Spinal cord (tissue), 9 donors: ENCODE measurements at regions not wholly inside any gene's neighbourhood (a gene's known extent, or its start where the extent isn't known, plus 50 kb on each side); places are given as distances from the start of the nearest gene placed in this dataset.

Source experiments
- DNase-seq, 6 donors: peaks; one replicate each; pipeline versions ENCODE4 v3.0.0 to v3.0.0-alpha.2; 2013 to 2015; ENCODE audit warnings: low spot score in 6 of 6, low read depth in 4 of 6
- H3K27ac ChIP-seq: one replicate; pipeline ENCODE4 v1.5.1; 2013; ENCODE audit warnings: low read depth, low read length, control low read depth
- H3K27me3 ChIP-seq: one replicate; pipeline ENCODE4 v1.6.1; 2013; ENCODE audit warnings: low read length; ENCODE audit not compliant: control insufficient read depth, insufficient read depth
- H3K36me3 ChIP-seq: one replicate; pipeline ENCODE4 v1.6.1; 2013; ENCODE audit warnings: low read length; ENCODE audit not compliant: control insufficient read depth, insufficient read depth
- H3K4me1 ChIP-seq: one replicate; pipeline ENCODE4 v1.6.1; 2013; ENCODE audit warnings: low read length; ENCODE audit not compliant: control insufficient read depth, insufficient read depth
- H3K4me3 ChIP-seq: one replicate; pipeline ENCODE4 v1.5.1; 2013; ENCODE audit warnings: low read depth, low read length, control low read depth
- H3K9me3 ChIP-seq: one replicate; pipeline ENCODE4 v1.6.1; 2013; ENCODE audit warnings: low read length; ENCODE audit not compliant: control insufficient read depth, insufficient read depth
- WGBS: methylation state at CpG from one replicate; pipeline ENCODE4 v1.1.5; 2013; ENCODE audit warnings: missing lambda C conversion rate; ENCODE audit not compliant: insufficient coverage; 5-methylcytosine and 5-hydroxymethylcytosine counted together
- donor health status: healthy.

DNA sequence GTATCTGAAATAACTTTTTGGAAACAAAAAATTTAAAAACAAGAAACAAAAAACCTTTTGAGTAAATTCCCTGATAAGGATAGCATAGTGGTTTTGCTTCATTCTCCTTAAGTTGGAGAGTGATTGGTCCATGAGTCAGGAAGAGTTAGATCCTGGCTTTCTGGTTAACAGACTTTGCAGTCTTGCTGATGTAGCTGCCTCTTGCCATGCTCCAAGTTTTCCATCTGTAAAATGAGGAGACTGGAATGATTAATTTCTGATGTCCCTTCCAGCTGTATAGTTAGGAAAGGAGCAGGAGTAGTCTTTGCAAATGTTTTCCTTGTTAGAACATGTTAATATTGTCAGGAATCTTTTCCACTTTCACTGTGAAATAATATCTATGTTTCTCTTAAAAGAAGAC is 266.6 kb downstream of the DNAJB9 start:
- H3K36me3 ChIP-seq: no peaks in the 10 kb centered on the region
- H3K27ac ChIP-seq: no peak overlapping the region
- H3K4me1 ChIP-seq: no peaks in the 10 kb centered on the region
- H3K9me3 ChIP-seq: no peaks in the 10 kb centered on the region
- no peak overlapping the region for H3K4me3 ChIP-seq
- DNase-seq: peak in 1 of 6 donors; percentile 32
- no peaks in the 10 kb centered on the region for H3K27me3 ChIP-seq

GRCh38 chr7:108838198-108838597 is 268.5 kb downstream of the DNAJB9 start:
- WGBS: 34% methylated on average over 2 of the region's 4 CpGs
- Histone ChIP-seq H3K27ac (no peak overlapping the region), H3K27me3 (no peaks in the 10 kb centered on the region), H3K9me3 (no peaks in the 10 kb centered on the region), H3K4me1 (no peaks in the 10 kb centered on the region), H3K36me3 (no peaks in the 10 kb centered on the region), H3K4me3 (no peak overlapping the region)
- peak in 2 of 6 donors; percentile 71 to 83 for DNase-seq

- peak in 1 of 6 donors; percentile 40 for DNase-seq
These were observed 269.4 kb downstream of the DNAJB9 start for GRCh38 chr7:108839076-108839475.

DNA sequence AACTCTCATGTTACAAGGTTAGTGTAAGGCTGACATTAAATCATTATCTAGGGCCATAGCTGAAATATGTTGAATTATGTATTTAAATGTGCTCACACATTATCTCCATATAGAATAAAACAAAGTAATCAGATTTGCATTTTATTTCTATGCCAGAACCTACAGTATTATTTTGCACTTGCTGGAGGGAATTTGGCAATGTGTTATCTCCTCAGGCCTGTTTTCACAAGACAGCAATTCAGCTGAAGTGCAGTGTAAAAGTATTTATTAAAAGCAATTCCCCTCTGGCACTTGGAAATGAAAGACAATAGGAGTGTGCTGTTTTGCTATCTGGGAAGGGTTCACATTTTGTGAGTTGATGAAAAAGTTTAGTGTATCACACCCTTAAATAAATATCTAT is 276.3 kb downstream of the DNAJB9 start:
- peak in 2 of 6 donors; percentile 31 for DNase-seq
- no peak overlapping the region for H3K27ac ChIP-seq
- no peak overlapping the region for H3K4me3 ChIP-seq
- peaks cover 3% of the 10 kb centered on the region for H3K4me1 ChIP-seq
- no peaks in the 10 kb centered on the region for H3K36me3 ChIP-seq
- H3K9me3 ChIP-seq: no peaks in the 10 kb centered on the region
- H3K27me3 ChIP-seq: no peaks in the 10 kb centered on the region

More at GRCh38 chr7:108839076-108839475, 269.4 kb downstream of the DNAJB9 start:
- Histone ChIP-seq H3K4me3 (no peak overlapping the region), H3K9me3 (no peaks in the 10 kb centered on the region), H3K27me3 (no peaks in the 10 kb centered on the region), H3K36me3 (no peaks in the 10 kb centered on the region), H3K27ac (no peak overlapping the region), H3K4me1 (no peaks in the 10 kb centered on the region)
- 0% methylated on average over 1 of the region's 3 CpGs for WGBS

GRCh38 chr7:108846471-108846870 is 276.8 kb downstream of the DNAJB9 start:
- WGBS: 91% methylated on average over 7 of the region's 7 CpGs
- no peaks in the 10 kb centered on the region for H3K36me3 ChIP-seq
- H3K4me1 ChIP-seq: peaks cover 3% of the 10 kb centered on the region
- H3K9me3 ChIP-seq: no peaks in the 10 kb centered on the region
- H3K27me3 ChIP-seq: no peaks in the 10 kb centered on the region
- H3K4me3 ChIP-seq: no peak overlapping the region
- DNase-seq: no peak
- no peak overlapping the region for H3K27ac ChIP-seq

DNA sequence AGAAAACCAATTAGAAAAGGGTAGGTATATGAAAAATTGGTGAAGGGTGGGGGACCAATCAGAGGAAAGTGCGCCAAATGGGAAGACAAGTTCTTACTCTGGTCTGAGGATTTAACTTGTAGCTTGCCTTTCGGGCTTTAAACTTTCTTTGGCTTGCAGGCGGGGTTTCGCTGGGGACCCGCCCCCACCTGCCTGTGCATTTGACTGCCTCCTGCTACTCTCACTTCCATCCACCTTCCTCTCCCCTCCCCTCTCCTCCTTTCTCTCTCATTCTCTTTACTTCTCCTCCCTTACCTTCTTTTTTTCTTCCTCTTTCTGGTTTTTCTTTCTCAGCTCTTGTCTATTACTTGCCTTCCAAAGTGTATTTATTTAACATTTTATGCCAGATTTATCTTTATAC is 278.8 kb downstream of the DNAJB9 start:
- no peak overlapping the region for H3K4me3 ChIP-seq
- DNase-seq: no peak
- 91% methylated on average over 4 of the region's 5 CpGs for WGBS

DNA sequence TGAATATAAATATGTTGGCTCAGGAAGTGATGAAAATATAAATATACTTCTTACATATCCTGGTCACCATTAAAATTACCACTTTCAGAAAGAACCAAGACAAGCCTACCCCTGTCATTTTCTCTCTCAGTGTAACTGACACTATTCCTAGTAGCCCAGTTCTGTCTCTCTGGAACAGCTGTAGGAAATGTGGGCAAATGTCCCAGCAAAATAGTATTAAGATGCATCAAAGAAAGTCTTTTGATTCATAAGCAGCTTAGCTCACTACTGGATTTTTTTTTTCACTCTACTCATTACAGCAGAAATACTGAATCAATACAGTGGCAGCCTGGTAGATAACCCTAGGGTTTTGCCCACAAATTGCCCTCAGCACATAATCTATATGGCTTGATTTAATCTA is 290.9 kb downstream of the DNAJB9 start:
- Histone ChIP-seq H3K27me3 (no peaks in the 10 kb centered on the region), H3K27ac (no peak overlapping the region), H3K4me1 (no peaks in the 10 kb centered on the region), H3K4me3 (no peak overlapping the region), H3K36me3 (no peaks in the 10 kb centered on the region), H3K9me3 (no peaks in the 10 kb centered on the region)
- DNase-seq: peak in 1 of 6 donors; percentile 28

More for the DNA sequence above, 278.8 kb downstream of the DNAJB9 start:
- Histone ChIP-seq H3K27ac (no peak overlapping the region), H3K36me3 (no peaks in the 10 kb centered on the region), H3K4me1 (peaks cover 3% of the 10 kb centered on the region), H3K27me3 (no peaks in the 10 kb centered on the region), H3K9me3 (no peaks in the 10 kb centered on the region)

- no CpG with 5 or more reads among the region's 2 CpGs for WGBS
- DNase-seq: peak in 1 of 6 donors; percentile 3
These were observed 291.4 kb downstream of the DNAJB9 start for GRCh38 chr7:108861071-108861470.

GRCh38 chr7:108863227-108863848 is 293.7 kb downstream of the DNAJB9 start:
- Histone ChIP-seq H3K4me3 (no peak overlapping the region), H3K9me3 (no peaks in the 10 kb centered on the region)

More at GRCh38 chr7:108861071-108861470, 291.4 kb downstream of the DNAJB9 start:
- no peaks in the 10 kb centered on the region for H3K27me3 ChIP-seq
- H3K9me3 ChIP-seq: no peaks in the 10 kb centered on the region
- H3K36me3 ChIP-seq: no peaks in the 10 kb centered on the region
- H3K4me3 ChIP-seq: no peak overlapping the region
- no peak overlapping the region for H3K27ac ChIP-seq
- no peaks in the 10 kb centered on the region for H3K4me1 ChIP-seq

DNA sequence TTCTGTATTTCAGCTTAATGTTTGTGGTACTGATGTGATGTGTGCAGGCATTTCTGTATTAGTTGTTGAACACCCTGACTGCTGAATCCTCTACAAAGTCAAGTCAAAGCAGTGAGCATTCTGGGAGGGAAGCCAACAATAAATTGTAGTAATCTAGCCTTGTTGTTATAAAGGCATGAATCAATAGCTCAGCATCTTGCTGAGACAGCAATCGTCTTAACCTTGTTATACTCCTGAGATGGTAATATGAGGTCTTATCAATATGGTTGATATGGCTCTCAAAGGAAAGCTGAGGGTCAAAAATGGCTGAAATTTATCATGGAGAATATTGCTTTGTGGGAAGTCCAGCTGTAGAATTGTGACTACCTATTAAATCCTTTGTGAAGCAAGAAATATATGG is 299.4 kb downstream of the DNAJB9 start:
- peak in 2 of 6 donors; percentile 3 to 68 for DNase-seq
- Histone ChIP-seq H3K27me3 (no peaks in the 10 kb centered on the region), H3K4me1 (no peaks in the 10 kb centered on the region), H3K9me3 (no peaks in the 10 kb centered on the region), H3K4me3 (no peak overlapping the region), H3K36me3 (no peaks in the 10 kb centered on the region), H3K27ac (no peak overlapping the region)
- 50% methylated on average over 1 of the region's 1 CpG for WGBS

More at GRCh38 chr7:108863227-108863848, 293.7 kb downstream of the DNAJB9 start:
- Histone ChIP-seq H3K4me1 (no peaks in the 10 kb centered on the region), H3K27me3 (no peaks in the 10 kb centered on the region), H3K27ac (no peak overlapping the region), H3K36me3 (no peaks in the 10 kb centered on the region)
- DNase-seq: no peak
- 84% methylated on average over 7 of the region's 9 CpGs for WGBS
